Urothelium cell line (cell line): ENCODE measurements at regions not wholly inside any gene's neighbourhood (a gene's known extent, or its start where the extent isn't known, plus 50 kb on each side); places are given as distances from the start of the nearest gene placed in this dataset.

Experiments
- DNase-seq: peaks from one replicate; pipeline ENCODE4 v3.0.0; 2011; ENCODE audit warnings: low spot score, mixed read lengths
- FAIRE-seq: peaks from 2 replicates; lab custom pipeline; 2011; peaks lifted over from hg19 to GRCh38; lab: Jason Lieb, UNC

DNA sequence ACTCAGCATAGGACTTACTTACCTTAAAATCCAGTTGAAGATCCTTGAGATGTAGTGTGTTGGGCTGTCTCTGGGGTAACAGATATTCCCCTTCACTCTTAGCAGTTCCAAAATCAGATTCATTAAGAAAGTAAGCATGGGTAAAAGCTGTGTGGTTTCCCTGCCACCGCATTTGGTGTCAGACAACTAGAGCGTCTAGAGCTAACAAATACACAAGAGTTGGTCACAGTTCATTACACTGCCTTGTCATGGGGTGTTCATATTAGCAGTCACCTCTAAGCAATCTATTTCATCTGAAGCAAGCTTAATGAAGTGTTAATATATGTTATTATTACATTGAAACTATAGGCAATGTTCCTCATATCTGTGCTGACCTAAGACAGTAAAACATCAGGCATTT, 342.8 kb downstream of the PPARGC1A start:
- DNase-seq (no peak), FAIRE-seq (no peak)

DNA sequence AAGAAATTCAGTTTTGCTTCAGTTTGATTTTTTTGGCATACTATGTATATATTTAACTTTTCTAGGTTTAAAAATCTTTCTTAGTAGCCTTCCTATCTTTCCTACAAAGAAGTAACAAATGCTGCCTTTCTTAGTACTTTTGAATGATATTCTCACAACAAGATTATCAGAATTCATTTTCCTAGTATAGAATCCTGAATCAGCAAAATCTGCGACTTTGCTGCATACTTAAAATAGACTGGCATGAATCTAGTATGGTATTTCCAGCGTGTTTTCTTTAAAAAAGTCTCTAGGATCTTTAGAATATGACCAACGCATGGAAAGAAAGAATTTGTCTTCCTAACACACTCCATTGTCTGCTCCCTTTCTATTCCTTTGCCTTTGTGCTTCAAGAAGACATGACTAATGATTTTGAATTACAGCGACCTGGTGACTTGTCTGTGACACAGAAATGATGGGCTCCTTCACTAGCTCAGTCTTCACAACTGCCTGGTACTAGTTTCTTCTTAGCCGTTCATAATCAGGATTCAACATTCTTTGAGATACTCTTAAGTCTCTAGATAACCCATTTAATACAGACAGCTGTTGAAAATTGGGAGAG, 349.8 kb downstream of the PPARGC1A start:
- DNase-seq (no peak), FAIRE-seq (no peak)

DNA sequence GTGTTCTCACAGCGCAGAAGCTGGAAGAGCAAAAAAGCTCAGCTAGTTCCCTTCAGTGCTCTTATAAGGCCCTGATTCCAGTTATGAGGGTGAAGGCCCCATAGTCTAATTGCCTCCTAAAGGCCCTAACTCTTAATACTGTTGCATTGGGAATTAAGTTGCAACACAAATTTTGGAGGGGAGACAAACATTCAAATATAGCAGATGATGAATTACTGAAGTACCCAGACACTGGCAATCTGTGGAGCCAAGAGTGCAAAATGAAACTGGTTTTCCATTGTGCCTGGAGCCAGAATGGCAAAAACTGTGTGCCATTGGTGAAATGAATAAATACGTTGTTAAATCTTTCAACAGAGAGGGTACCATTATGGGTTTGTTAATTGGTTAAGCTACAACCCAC, 356.0 kb downstream of the PPARGC1A start:
- FAIRE-seq: no peak
- DNase-seq: no peak

DNA sequence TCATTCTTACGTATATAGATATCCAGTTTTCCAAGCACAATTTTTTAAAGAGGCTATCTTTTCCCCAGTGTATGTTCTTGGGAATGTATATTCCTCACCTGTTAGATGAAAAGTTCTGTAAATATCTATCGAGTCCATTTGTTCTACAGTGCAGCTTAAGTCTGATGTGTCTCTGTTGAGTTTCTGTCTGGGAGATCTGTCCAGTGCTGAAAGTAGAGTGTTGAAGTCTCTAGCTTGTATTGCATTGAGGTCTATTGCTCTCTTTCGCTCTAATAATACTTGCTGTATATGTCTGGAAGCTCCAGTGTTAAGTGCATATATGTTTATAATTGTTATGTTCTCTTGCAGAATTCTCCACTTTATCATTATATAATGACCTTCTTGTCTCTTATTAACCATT, 373.1 kb downstream of the PPARGC1A start:
- DNase-seq: no peak
- FAIRE-seq: no peak

DNA sequence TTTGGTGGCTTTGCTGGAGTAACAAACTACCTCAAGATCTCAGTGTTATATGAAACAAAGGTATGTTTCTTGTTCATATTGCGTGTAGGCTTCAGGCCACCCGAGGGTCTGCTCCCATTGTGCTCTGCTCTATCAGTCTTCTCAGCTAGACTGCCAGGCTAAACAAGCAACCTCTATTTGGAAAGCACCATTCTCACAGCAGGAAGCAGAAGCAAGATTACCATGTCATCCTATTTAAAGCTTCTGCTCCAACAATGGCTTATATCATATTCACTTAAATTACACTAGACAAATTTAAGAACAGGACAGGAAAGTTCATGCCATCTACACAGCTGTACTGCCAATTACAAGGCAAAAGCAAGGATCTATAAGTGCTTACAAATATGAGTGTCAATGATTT, 385.8 kb downstream of the PPARGC1A start:
- FAIRE-seq: no peak
- DNase-seq: no peak

DNA sequence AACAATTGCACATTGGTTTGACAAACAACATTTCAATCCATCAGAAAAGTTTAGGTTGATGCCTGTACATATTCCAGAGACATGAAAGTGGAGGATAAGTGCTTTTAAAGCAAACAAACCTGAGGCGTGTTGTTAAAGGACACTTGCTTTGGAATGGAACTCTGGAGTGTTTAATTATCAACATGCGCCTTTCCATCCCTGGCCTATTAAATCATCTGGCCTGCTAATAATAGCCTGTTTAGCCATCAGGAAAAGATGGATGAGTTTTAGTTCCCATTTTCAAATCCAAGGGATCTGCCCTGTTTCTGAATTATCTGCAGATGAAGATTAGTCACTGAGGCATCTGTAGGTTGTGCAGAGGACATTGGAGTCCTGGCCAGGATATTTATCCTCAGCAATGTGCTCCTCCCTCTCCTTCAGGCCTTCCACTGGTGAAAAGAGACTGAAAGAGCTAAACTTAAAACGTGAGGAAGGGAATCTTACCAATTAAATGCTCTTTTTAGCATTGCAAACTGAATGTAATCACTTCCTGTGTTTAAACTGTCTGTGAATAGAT, 388.9 kb downstream of the PPARGC1A start:
- DNase-seq (no peak), FAIRE-seq (no peak)

DNA sequence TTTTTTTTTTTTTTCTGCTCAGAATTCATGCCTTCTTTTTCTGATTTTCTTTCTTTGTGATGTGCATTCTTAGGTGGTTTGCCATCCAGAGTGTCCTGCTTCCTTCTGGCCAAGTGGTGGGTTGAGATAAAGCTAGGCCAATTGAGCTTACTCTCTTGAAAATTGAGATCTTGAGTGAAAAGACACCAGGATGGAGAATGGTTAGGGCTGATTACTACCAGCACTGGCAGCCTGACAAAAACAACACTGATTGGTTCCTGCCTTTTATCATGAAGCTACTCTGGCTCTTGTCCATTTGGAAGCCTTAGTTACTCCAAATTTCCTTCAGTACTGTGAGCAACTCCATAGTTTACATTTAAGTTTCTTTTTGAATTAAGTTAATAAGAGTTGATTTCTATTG, 404.0 kb downstream of the PPARGC1A start:
- FAIRE-seq: no peak
- no peak for DNase-seq

DNA sequence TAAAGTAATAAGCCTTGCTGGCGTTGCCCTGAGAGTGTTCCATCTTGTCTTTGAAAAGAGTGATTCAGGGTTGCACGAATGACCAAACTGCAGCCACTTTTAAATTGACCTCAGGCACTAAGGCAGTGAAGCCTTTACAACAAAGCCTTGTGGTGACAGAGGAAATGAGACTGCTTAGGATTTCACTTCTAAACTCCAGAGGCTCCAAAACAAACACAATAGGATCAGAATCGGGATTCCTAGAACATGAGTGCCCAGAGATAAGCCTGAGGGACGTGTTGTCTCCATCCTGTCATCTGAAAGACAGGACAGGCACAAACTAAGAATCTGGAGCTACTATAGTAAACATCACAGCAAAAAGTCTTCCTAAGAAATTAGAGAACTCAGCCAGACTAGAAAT, 405.2 kb downstream of the PPARGC1A start:
- FAIRE-seq (no peak), DNase-seq (no peak)

DNA sequence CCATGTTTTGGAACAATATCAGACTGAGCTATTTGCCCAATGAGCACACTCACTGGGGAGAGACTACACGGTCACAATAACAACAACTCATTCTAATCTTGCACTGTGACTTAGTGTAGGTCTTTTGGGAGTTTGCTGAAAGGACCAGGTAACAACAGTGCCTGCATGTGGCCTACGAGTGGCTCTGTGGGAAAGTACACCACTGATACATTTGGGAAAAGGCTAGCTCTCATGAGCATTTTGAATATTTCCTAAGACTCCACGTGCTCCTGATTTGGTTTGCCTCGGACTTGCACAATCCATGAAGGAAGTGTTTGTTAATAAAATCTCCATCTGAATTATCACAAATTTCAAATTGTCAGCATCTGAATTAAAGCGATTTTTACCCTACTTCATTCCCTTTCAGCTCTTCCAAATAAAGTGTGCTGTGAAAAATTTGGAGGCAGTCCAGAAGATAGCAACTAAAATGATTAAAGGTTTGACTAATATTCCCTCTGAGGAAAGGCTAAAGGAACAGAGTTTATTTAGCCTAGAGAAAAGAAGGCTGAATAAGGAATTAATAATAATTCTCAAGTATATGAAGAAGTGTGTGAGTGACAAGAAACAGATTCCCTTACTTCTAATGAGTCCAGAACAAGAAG, 406.4 kb downstream of the PPARGC1A start:
- no peak for DNase-seq

DNA sequence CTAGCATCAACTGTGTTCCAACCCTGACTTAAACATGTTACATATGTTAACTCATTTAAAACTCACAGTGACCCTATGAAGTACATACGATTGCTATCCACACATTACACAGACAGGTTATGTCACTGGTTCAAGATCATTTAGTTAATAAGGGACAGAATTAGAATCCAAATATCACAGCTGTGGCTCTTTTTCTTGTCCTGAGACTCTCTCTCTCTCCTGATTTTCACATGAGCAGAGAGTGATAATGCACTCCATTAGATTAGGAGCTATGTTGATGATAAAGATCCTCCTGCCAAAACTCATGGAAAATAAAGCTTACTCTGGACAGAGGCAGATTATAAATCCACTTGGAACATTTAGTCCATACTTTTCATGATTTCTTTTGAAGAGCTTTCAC, 408.3 kb downstream of the PPARGC1A start:
- no peak for DNase-seq
- no peak for FAIRE-seq

More for the DNA sequence above, 406.4 kb downstream of the PPARGC1A start:
- FAIRE-seq: no peak

DNA sequence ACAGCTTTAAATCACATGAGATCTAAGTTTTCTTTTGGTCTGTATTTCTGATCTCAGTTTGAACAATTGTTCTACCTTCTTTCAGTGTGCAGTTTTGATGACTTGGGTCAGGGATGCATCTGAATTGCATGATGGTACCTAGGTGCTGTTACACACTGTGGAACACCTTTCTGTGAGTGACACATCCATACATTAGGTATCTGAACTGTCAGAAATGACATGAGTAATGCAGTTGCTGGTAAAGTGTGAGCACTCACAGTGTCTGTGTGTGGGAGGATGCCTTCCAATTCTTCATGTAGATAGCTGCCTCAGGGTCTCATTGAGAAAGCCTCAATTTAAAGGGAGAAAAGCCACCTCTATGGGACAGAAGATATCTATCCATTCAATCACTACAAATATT, 411.9 kb downstream of the PPARGC1A start:
- no peak for FAIRE-seq
- DNase-seq: no peak

DNA sequence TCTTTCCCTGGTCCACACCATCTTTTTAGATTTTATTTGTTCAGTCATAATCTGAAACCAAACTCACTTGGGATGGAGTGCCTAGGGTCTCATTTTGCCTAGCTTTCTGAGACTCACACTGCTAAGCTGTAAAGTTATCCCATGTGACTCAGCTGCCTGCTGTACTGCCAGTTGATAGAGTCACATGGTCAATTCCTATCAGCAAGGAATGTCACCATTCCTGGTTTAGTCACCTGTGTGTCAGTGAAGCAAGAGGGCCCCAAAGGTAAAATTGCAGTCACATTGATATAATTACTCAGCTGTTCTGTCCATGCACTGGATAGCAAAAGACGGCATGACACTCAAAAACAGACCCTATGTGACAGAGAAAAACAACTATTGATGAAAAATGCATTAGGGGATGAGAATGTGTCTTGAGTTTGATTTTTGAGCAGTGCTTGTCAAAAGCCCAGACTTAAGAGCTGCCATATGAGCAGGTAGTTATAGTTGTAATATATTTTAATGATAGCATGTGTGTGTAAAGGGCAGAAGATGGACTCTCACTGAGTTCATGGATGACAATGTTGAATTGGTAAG, 413.2 kb downstream of the PPARGC1A start:
- no peak for DNase-seq
- no peak for FAIRE-seq

DNA sequence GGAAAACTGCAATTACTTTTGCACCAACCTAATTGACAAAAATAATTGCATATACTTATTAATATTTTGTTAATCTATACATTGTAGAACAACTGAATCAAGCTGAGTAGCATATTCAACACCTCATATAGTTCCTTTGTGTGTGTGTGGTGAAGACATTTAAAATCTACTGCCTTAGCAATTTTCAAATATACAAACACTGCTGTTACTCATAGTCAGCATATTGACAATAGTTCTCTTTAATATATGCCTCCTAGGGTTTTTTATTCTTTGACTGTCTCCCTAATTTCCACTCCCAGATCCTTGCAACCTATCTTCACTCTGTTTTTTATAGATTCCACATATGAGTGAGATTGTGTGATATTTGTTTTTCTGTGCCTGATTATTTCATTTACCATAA, 426.8 kb downstream of the PPARGC1A start:
- FAIRE-seq (no peak), DNase-seq (no peak)

DNA sequence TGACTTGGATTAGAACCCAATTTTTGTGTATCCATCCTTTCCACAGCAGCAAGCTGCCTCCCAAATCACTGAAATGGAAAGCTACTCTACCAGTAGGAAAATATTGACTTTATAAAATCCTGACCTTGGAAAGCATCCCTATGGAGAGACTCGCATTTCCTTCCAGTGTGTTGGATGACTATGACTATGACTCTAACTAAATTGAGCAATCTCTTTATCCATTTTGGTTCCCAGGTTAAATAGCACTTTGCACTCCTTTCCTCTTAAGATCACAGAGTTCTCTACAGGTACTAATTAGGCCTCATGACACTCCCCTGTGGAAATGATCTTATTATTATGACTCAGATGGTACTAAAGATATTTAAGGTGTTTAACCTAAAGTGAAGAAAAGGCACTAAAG, 431.8 kb downstream of the PPARGC1A start:
- no peak for FAIRE-seq

DNA sequence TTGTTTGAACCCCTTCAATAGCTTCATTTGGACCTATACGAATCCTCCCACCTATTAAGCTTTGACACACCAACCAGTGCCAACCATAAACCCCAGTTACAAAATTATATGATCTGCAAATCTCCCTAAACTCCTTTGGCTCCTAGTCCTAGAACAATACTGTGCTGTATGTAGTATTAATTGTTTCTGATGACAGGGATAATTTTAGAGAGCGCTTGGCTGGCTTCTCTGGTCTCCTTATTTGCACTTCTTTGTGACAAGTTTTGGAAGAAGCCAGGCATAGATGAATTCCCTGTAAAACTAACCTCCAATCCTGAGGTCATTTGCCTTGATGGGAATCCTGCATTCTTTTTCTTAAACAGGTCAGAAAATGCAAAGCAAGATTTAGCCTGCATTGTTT, 433.0 kb downstream of the PPARGC1A start:
- no peak for DNase-seq
- FAIRE-seq: no peak

More for the DNA sequence above, 431.8 kb downstream of the PPARGC1A start:
- DNase-seq: no peak

DNA sequence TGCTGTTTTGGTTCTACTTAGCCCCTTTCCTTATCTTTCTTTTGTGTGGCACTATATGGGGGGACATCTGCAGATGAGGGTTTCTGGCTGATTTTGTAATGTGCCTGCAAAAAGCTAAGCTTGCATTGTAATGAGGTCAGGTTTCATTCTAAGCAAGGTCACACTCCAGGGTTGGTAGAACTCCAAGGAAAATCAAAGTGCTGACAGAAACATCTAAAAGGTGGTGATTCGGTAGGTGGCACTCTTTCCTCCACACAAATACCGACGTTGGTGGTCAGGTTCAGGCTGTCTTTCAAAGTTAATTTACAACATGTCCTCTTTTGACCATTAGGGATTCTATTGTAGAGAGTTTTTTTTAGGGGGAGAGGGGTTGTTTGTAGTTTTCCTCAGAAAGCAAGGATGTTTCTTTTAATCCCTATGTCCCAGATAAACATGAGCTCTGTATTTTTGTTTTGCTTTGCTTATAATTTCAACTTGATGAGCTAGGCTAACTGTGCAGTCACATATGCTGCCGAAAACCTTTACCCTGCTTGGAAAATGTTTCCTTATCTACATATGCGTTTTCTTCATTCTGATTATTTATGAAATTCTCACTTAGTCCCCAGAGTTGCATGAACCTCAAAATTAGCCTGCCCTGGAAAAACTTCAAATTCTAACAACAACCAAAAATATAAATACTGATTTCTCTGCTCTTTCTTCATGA, 434.2 kb downstream of the PPARGC1A start:
- DNase-seq (peak; percentile 4), FAIRE-seq (no peak)

DNA sequence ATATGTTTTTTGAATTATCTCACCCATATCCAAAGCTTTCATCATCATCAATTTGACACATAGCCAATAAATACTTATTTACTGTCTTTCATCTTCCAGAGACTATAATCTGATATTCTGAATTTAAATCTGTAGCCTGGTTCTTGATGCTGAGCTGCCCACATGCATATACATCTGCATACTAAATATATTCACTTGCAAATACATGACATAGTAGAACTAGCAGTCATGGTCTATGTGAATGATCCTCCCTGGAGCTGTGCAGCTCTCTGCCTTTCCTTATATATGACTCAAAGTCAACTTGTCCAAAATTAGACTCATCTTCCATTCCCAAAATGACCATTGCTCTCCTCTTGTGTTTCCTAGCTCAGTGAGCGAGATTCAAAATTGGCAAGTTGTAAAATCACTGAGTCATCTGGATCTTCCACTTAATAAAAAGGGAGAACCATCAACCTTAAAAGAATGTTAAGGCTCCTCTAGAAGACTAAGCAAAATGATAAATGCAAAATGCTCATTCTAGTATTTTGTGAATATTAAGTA, 448.2 kb downstream of the PPARGC1A start:
- DNase-seq: no peak
- FAIRE-seq: no peak

DNA sequence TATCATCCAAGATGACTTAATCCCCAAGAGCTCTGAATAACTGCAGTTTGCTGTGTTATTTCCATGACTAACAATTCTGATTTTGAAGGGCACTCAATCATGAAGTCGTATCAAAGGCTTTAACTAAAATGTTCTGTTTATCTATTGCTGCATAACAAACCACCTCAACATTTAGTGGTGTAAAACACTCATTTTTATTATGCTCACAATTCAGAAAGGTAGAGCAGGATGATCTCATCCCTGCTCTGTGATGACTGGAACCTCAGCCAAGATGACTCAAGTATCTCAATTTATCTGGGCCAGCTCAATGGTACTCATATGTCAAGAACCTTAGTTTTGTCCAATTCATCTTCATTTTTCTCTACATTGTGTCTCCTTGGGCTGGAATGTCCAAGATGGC, 451.1 kb downstream of the PPARGC1A start:
- FAIRE-seq (no peak), DNase-seq (no peak)

DNA sequence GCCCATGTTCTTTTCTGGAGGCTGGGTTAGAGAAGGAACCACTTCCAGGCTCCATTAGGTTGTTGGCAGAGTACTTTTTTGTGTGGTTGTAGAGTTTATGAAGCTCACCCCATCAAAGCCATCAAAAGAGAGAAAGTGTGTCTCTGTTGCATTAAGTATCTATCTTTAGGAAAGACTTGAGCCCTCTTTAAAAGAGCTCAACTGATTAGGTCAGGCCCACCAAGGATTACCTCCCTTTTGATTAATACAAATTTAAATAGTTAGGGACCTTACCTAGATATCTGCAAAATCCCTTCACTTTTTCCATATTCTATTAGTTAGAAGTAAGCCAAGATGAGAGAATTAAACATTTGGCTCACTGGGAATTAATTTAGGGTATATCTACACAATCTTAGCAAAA, 460.4 kb downstream of the PPARGC1A start:
- DNase-seq: no peak
- no peak for FAIRE-seq

DNA sequence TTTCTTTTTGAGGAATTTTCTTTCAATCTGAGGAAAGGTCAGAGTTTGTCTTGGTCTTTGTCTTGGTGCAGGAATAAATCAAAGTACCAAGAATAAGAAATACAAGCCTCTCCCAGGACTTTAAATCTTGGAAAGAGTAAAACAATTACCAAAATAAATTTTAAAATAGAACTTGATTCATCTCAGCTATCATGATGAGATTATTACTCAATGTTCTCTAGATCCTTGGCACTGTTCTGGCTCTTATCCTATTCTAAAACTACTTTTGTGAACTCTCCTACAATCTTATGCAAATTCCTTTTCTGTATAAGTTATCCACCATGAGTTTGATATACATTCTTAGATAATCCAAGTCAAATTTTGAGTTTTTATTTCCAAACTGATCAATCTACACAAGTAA, 464.3 kb downstream of the PPARGC1A start:
- no peak for FAIRE-seq

DNA sequence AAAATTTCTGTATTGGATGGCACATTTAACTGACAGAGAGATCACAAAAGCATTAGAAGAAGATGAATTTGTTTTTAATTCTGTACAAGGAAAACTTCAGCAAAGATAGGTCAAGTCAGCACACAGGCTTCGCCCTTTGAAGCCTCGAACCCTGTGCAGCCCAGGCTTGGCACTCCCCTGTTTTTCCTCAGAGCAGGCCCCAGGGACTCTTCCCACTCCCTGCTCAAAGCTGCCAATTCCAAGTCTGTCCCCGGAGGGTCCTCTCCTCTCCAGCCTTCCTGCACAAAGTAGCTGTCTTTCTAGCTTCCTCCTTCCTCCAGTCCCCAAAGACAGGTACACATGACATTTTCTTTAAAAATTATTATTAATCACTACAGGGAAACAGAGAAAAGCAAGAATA, 466.3 kb downstream of the PPARGC1A start:
- no peak for FAIRE-seq
- DNase-seq: no peak

More for the DNA sequence above, 464.3 kb downstream of the PPARGC1A start:
- no peak for DNase-seq
